Endothelial cell of umbilical vein (primary cell): ENCODE measurements at regions not wholly inside any gene's neighbourhood (a gene's known extent, or its start where the extent isn't known, plus 50 kb on each side); places are given as distances from the start of the nearest gene placed in this dataset.
"Not testable (repeated sequence)": the region's sequence is repeated elsewhere in the genome, so short reads cannot be mapped to it uniquely, and the experiment has no call there.

ENCODE experiments used
- BruUV-seq: library from RNA; stranded (reverse); fragments of 400-500 nt; replicated peaks from 2 replicates; lab custom pipeline; 2021; lab: Mats Ljungman, UMichigan
- CTCF ChIA-PET: fragments of 300-600, 350-600 bp; sonication (Branson Sonifier 250); formaldehyde crosslinking; loops from one replicate; lab custom pipeline; 2021; ENCODE audit warnings: antibody characterized with exemption, inconsistent platforms; lab: Charles Lee
- POLR2A ChIA-PET: fragments of 300-600, 350-600 bp; sonication (Branson Sonifier 250); formaldehyde crosslinking; loops from one replicate; lab custom pipeline; 2021; ENCODE audit warnings: antibody characterized with exemption, inconsistent platforms; lab: Charles Lee
- DNase-seq: peaks from one replicate; pipeline ENCODE4 v3.0.0-alpha.2; 2011; ENCODE audit warnings: low read depth, low spot score
- FAIRE-seq: peaks from 2 replicates; lab custom pipeline; 2011; peaks lifted over from hg19 to GRCh38; lab: Jason Lieb, UNC
- H2AFZ ChIP-seq: 2 replicates; pipeline ENCODE4 v1.6.0; 2012; ENCODE audit warnings: low read depth, low read length, control low read depth, inconsistent platforms
- H3K27ac ChIP-seq: 2 replicates; pipeline ENCODE4 v1.5.1; 2011; ENCODE audit warnings: low read depth, mild to moderate bottlenecking, control low read depth, low read length, moderate library complexity; ENCODE audit not compliant: insufficient read depth
- H3K27me3 ChIP-seq, 2 experiments: 2 replicates each; pipeline versions ENCODE4 v1.6.0 to v1.6.1; 2011; ENCODE audit warnings: low read length in 2 of 2, mixed read lengths in 1 of 2; ENCODE audit not compliant: control insufficient read depth in 2 of 2, insufficient read depth in 2 of 2
- H3K36me3 ChIP-seq, 2 experiments: 2 replicates in 1 of 2; 3 replicates in 1 of 2; pipeline ENCODE4 v1.5.1; 2011; ENCODE audit warnings: low read length in 2 of 2, mild to moderate bottlenecking in 1 of 2, moderate library complexity in 1 of 2; ENCODE audit not compliant: control insufficient read depth in 2 of 2, insufficient read depth in 2 of 2; ENCODE audit errors: extremely low read depth in 1 of 2
- H3K4me1 ChIP-seq: 3 replicates; pipeline ENCODE4 v1.5.1; 2011; ENCODE audit warnings: mild to moderate bottlenecking, low read length; ENCODE audit not compliant: control insufficient read depth, insufficient read depth; ENCODE audit errors: extremely low read depth
- H3K4me2 ChIP-seq: 2 replicates; pipeline ENCODE4 v1.6.1; 2011; ENCODE audit warnings: low read length, control low read depth, mixed read lengths; ENCODE audit not compliant: insufficient read depth
- H3K4me3 ChIP-seq, 3 experiments: fragments of 200-600 bp in 1 of 3; sonication (generic), shearing (Covaris generic) in 1 of 3; replicated peaks in 1 of 3; 2 replicates each; pipeline ENCODE4 v1.5.1; 2011 to 2016; ENCODE audit warnings: control low read depth in 3 of 3, low read length in 3 of 3, mild to moderate bottlenecking in 2 of 3, inconsistent platforms in 1 of 3, low read depth in 1 of 3, moderate library complexity in 1 of 3; ENCODE audit not compliant: insufficient read depth in 1 of 3
- H3K79me2 ChIP-seq: 2 replicates; pipeline ENCODE4 v1.6.0; 2012; ENCODE audit warnings: low read length, inconsistent platforms; ENCODE audit not compliant: control insufficient read depth, insufficient read depth
- H3K9ac ChIP-seq: replicated peaks from 2 replicates; pipeline ENCODE3; 2011; ENCODE audit warnings: low read length, control low read depth; ENCODE audit not compliant: insufficient read depth; ENCODE audit errors: extremely low read depth
- H3K9me1 ChIP-seq: replicated peaks from 3 replicates; pipeline ENCODE4 v1.6.0; 2011; ENCODE audit warnings: mild to moderate bottlenecking, low read length; ENCODE audit not compliant: control insufficient read depth, insufficient read depth; ENCODE audit errors: extremely low read depth
- H3K9me3 ChIP-seq: replicated peaks from 2 replicates; pipeline ENCODE4 v1.5.1; 2012; ENCODE audit warnings: low read length, inconsistent platforms; ENCODE audit not compliant: control insufficient read depth, insufficient read depth
- H4K20me1 ChIP-seq: replicated peaks from 2 replicates; pipeline ENCODE3; 2011; ENCODE audit warnings: mild to moderate bottlenecking, low read length; ENCODE audit not compliant: control insufficient read depth, insufficient read depth; ENCODE audit errors: extremely low read depth
- dilution Hi-C: fragments of 300-500 bp; cut with MboI; formaldehyde crosslinking; loops from one replicate; pipeline ENCODE4 v1.15.0; 2019; ENCODE audit warnings: low sequenced_read_pairs; ENCODE audit not compliant: extremely low pct_ligation_motif_present
- intact Hi-C: fragments of 100-400 bp; cut with micrococcal nuclease; formaldehyde crosslinking; loops from one replicate; pipeline ENCODE4 v1.10.0; 2022

- H4K20me1 ChIP-seq, H3K4me3 ChIP-seq, H3K27ac ChIP-seq, CTCF ChIA-PET, BruUV-seq, H3K9me3 ChIP-seq, H3K4me1 ChIP-seq, dilution Hi-C loops, intact Hi-C loops, FAIRE-seq, H3K27me3 ChIP-seq, H3K9me1 ChIP-seq, H2AFZ ChIP-seq, H3K36me3 ChIP-seq, POLR2A ChIA-PET, H3K79me2 ChIP-seq, DNase-seq, H3K4me2 ChIP-seq, H3K9ac ChIP-seq: not testable (repeated sequence)
These were observed 1937.1 kb upstream of the DEFB115 start for GRCh38 chr20:29320216-29320949.

DNA sequence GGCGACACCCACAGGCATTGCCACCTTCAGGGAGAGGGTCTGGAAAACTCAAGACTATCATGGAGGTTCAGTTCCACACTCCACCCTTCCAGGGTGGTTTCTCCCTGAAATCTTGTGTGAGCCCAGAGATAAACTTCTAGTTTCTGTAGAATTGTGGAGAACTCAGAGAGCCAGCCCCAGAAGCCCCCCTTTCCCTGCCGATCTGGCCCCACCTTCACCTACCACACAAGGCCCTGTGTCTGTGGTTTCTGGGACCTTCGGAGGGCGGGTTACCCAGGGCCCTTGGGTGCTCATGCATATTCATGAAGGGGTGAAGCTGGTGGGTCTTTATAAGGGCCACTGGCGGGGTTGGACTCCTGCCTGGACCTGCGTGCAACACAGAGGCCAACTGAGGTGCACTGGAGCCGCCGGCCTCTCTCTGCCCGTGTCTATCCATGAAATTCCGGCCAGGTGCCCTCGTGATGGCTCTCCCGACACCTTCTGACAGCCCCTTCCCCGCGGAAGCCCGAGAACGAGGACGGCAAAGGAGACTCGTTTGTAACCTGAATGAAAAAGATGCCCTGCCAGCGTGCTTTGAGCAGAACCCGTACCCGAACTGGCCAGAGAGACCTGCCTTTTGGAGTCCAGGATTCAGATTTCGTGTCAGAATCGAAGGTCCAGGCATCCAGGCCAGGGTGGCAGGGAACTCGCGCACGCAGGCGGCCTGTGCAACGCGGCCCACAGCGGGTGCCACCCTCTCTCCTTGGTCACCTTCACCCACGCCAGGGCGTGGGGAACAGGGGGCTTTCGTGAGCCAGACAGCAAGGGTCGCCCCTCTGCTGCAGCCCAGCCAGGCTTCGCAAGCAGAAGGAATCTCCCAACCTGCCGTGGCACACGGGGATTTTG is 1933.6 kb upstream of the DEFB115 start:
- H2AFZ ChIP-seq, H3K9me1 ChIP-seq, DNase-seq, H3K79me2 ChIP-seq, H3K9ac ChIP-seq, H3K27me3 ChIP-seq, FAIRE-seq, H3K9me3 ChIP-seq, H3K27ac ChIP-seq, H3K4me3 ChIP-seq, H3K36me3 ChIP-seq, BruUV-seq, CTCF ChIA-PET, H3K4me2 ChIP-seq, intact Hi-C loops, H4K20me1 ChIP-seq, POLR2A ChIA-PET, dilution Hi-C loops, H3K4me1 ChIP-seq: not testable (repeated sequence)

DNA sequence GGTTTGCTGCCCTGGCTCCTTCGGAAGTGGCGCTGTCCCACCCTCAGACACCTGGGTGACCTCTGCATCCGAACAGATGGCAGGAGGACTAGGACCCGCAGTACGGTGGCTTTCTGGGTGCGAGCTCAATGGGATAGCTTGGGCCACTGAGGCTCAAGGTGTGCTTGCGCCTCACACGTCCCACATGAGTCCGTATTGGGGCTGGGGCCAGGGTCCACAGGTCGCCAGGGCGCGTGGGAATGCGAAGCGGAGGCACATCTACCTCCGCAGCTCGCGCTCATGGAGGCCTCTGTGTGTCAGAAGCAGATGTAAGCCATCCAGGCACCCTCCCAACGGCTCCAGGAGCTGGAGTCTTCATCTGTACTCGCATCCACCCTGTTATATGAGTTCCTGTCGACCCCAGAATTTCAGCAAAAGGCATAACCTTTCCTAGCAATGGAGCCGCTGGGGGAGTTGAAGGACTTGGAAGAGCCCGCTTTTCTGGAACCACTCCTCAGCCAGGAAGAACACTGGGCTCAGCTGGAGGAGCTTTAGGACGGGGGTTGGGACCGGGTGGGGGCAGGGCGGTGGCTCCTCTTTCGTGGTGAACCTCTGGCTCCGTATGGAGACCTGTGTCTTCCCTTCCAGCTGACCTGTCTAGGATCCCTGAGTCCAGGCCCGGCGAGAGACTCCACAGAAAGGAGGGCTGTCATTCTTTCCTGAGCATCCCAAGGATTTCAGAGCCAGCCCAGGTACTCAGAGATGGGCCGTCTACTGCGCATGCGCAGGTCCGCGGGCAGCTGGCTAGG is 1932.8 kb upstream of the DEFB115 start:
- DNase-seq, dilution Hi-C loops, CTCF ChIA-PET, FAIRE-seq, H3K9ac ChIP-seq, H3K4me3 ChIP-seq, H3K4me2 ChIP-seq, H2AFZ ChIP-seq, POLR2A ChIA-PET, intact Hi-C loops, H3K36me3 ChIP-seq, H3K9me3 ChIP-seq, H3K79me2 ChIP-seq, H3K27me3 ChIP-seq, H3K9me1 ChIP-seq, H4K20me1 ChIP-seq, BruUV-seq, H3K4me1 ChIP-seq, H3K27ac ChIP-seq: not testable (repeated sequence)
